IMR-90 (cell line): ENCODE measurements at regions not wholly inside any gene's neighbourhood (a gene's known extent, or its start where the extent isn't known, plus 50 kb on each side); places are given as distances from the start of the nearest gene placed in this dataset.

Experiments used
- BHLHE40 ChIP-seq: fragments of 150-350 bp; IDR thresholded peaks from 2 replicates; pipeline ENCODE4 v1.6.1; 2016; ENCODE audit warnings: mild to moderate bottlenecking, low read depth, low read length
- CHD1 ChIP-seq: IDR thresholded peaks from 2 replicates; pipeline ENCODE4 v1.6.1; 2012; ENCODE audit warnings: low read depth, low read length, improper control_type of control experiment
- FOS ChIP-seq: fragments of 150-350 bp; IDR thresholded peaks from 2 replicates; pipeline ENCODE4 v1.6.1; 2016; ENCODE audit warnings: low read depth, low read length
- POLR2A ChIP-seq: IDR thresholded peaks from 2 replicates; pipeline ENCODE4 v1.6.1; 2012; ENCODE audit warnings: mild to moderate bottlenecking, low read depth, low read length
- RAD21 ChIP-seq: IDR thresholded peaks from 2 replicates; pipeline ENCODE4 v1.6.1; 2012; ENCODE audit warnings: low read length, improper control_type of control experiment
- RCOR1 ChIP-seq: IDR thresholded peaks from 2 replicates; pipeline ENCODE4 v1.6.1; 2012; ENCODE audit warnings: mild to moderate bottlenecking, low read length, improper control_type of control experiment; ENCODE audit not compliant: insufficient replicate concordance
- TF ChIP-seq, protein P1 (sequence below): conservative IDR thresholded peaks from 2 replicates; pipeline ENCODE4 v1.5.1; 2012; ENCODE audit warnings: mild to moderate bottlenecking, low read depth, low read length, improper control_type of control experiment
- TF ChIP-seq, protein P2 (sequence below): fragments of 150-350 bp; IDR thresholded peaks from 2 replicates; pipeline ENCODE4 v1.6.1; 2017; ENCODE audit warnings: mild to moderate bottlenecking, antibody characterized with exemption, low read length, low read depth

DNA sequence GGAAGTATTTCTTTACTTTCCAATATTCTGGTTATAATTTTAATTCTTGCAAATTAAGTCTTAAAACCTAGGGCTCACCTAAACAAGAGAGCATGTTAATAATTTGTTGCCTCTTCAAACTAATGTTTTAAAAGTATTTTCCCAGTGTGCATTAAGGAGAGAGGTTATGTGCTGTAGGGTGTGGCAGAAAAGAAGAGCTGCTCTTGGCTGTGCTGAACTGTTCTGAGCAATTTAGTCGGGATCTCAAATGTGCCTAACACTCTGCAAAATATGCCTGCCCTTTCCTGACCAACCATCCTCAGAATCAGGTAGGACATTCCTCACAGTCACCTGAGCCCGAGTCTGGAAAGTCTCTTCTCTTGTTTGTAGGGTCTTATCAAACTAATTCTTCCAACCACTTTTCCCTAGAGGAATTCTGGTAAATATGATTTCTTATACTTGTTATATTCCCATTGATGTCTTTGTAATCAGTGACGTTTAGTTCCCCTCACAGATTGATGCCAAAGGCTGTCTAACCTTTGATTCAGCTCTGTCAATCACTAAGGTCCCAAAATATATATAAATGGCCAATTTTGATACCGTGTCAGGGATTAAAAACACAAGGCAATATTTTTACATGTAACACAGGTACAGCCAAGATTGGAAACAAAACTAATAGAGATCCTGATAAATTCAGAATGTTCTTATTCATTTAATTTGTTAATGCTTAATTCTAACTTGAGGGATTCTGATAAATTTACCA, 298.4 kb downstream of the ADGB start:
- TF ChIP-seq, protein P1, sequence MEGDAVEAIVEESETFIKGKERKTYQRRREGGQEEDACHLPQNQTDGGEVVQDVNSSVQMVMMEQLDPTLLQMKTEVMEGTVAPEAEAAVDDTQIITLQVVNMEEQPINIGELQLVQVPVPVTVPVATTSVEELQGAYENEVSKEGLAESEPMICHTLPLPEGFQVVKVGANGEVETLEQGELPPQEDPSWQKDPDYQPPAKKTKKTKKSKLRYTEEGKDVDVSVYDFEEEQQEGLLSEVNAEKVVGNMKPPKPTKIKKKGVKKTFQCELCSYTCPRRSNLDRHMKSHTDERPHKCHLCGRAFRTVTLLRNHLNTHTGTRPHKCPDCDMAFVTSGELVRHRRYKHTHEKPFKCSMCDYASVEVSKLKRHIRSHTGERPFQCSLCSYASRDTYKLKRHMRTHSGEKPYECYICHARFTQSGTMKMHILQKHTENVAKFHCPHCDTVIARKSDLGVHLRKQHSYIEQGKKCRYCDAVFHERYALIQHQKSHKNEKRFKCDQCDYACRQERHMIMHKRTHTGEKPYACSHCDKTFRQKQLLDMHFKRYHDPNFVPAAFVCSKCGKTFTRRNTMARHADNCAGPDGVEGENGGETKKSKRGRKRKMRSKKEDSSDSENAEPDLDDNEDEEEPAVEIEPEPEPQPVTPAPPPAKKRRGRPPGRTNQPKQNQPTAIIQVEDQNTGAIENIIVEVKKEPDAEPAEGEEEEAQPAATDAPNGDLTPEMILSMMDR, result no peak
- TF ChIP-seq FOS (no peak), POLR2A (no peak), RAD21 (no peak), CHD1 (no peak), BHLHE40 (no peak), RCOR1 (no peak)
- TF ChIP-seq, protein P2, sequence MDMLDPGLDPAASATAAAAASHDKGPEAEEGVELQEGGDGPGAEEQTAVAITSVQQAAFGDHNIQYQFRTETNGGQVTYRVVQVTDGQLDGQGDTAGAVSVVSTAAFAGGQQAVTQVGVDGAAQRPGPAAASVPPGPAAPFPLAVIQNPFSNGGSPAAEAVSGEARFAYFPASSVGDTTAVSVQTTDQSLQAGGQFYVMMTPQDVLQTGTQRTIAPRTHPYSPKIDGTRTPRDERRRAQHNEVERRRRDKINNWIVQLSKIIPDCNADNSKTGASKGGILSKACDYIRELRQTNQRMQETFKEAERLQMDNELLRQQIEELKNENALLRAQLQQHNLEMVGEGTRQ, result no peak
